ENCODE measurements at regions not wholly inside any gene's neighbourhood (a gene's known extent, or its start where the extent isn't known, plus 50 kb on each side); places are given as distances from the start of the nearest gene placed in this dataset.

DNA sequence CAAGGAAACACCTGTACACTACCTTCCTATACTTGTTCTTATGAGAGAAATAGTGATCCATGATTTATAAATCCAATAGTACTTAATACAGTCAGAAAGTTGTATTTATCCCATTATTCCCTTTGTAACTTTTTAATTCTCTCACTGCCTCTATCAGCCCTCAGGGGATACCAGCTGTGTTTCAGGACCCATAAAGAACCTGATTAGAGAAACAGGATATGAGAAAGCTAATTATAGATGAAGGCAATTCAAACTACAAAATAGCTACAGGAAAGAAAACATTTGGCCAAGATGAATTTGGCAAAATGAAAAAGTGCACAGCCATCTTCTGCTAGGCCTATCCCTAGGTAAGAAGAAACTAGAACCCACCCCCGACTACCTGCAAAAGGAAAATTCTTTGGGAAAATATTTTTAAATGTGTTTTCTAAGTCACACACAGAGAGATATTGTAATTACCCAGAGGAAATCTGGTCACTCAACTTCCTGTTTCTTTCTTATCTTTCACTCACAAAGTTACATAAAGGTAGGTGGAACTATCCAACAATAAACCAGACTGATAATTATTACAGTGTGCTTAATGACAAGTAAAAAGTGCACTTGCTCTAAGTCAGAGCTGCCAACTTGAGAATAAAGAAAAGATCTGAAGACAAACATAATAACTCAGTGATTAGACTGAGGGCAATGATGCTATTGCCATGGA lies 836.5 kb upstream of the HTR2C start:
- intact Hi-C loops (cut with micrococcal nuclease; ENCODE audit: unreplicated experiment) (no loop called here), in situ Hi-C loops (cut with HindIII; ENCODE audit: extremely low pct_ligation_motif_present, low pct_unique_long_range_greater_than_20kb) (no loop called here)
- Histone ChIP-seq H2AFZ (ENCODE audit: low read length) (no peak overlapping the region), H3K79me2 (ENCODE audit: insufficient read depth, low read length) (no peaks in the 10 kb centered on the region), H3K9ac (ENCODE audit: insufficient read depth, low read depth, low read length) (no peak overlapping the region), H4K20me1 (ENCODE audit: insufficient read depth, low read length) (no peaks in the 10 kb centered on the region), H3K27me3 (ENCODE audit: control insufficient read depth in 1 of 2, insufficient read depth in 2 of 2, low read length in 2 of 2) (no peaks in the 10 kb centered on the region), H3K4me1 (ENCODE audit: insufficient read depth, low read length) (no peaks in the 10 kb centered on the region), H3K36me3 (replicated peaks in 1 of 2; ENCODE audit: control insufficient read depth in 1 of 2, insufficient read depth in 2 of 2, low read length in 2 of 2) (no peaks in the 10 kb centered on the region), H3K9me3 (ENCODE audit: low read length) (no peaks in the 10 kb centered on the region), H3K27ac (ENCODE audit: extremely low read length, insufficient read depth, low read length) (no peak overlapping the region), H3K4me3 (replicated peaks in 1 of 3; ENCODE audit: insufficient read depth in 1 of 3, low read depth in 2 of 3, low read length in 3 of 3) (no peak overlapping the region), H3K4me2 (ENCODE audit: low read depth, low read length) (no peak overlapping the region)
- ChIA-PET POLR2A (no interaction called here), CTCF (ENCODE audit: low intra/inter-chr PET ratio, low total read pairs) (no interaction called here)
- FAIRE-seq (no peak), DNase-seq (ENCODE audit: low spot score) (no peak), ATAC-seq (no peak)
- TF ChIP-seq MYC (CRISPR knock-in tag; IDR thresholded peaks at IDR 0.05; ENCODE audit: borderline replicate concordance) (no peak), ZNF75D (CRISPR knock-in tag; IDR thresholded peaks at IDR 0.05; ENCODE audit: borderline replicate concordance) (no peak), RFXANK (CRISPR knock-in tag; IDR thresholded peaks at IDR 0.05) (no peak), PHB2 (IDR thresholded peaks at IDR 0.05; ENCODE audit: partially characterized antibody) (no peak), ZKSCAN1 (IDR thresholded peaks at IDR 0.05; ENCODE audit: low read length) (no peak)
- TF ChIP-seq, protein P1, sequence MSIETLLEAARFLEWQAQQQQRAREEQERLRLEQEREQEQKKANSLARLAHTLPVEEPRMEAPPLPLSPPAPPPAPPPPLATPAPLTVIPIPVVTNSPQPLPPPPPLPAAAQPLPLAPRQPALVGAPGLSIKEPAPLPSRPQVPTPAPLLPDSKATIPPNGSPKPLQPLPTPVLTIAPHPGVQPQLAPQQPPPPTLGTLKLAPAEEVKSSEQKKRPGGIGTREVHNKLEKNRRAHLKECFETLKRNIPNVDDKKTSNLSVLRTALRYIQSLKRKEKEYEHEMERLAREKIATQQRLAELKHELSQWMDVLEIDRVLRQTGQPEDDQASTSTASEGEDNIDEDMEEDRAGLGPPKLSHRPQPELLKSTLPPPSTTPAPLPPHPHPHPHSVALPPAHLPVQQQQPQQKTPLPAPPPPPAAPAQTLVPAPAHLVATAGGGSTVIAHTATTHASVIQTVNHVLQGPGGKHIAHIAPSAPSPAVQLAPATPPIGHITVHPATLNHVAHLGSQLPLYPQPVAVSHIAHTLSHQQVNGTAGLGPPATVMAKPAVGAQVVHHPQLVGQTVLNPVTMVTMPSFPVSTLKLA (IDR thresholded peaks at IDR 0.05): no peak
- TF ChIP-seq, protein P2, sequence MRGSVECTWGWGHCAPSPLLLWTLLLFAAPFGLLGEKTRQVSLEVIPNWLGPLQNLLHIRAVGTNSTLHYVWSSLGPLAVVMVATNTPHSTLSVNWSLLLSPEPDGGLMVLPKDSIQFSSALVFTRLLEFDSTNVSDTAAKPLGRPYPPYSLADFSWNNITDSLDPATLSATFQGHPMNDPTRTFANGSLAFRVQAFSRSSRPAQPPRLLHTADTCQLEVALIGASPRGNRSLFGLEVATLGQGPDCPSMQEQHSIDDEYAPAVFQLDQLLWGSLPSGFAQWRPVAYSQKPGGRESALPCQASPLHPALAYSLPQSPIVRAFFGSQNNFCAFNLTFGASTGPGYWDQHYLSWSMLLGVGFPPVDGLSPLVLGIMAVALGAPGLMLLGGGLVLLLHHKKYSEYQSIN (CRISPR knock-in tag; IDR thresholded peaks at IDR 0.05; ENCODE audit: borderline replicate concordance): no peak
- TF ChIP-seq, protein P3, sequence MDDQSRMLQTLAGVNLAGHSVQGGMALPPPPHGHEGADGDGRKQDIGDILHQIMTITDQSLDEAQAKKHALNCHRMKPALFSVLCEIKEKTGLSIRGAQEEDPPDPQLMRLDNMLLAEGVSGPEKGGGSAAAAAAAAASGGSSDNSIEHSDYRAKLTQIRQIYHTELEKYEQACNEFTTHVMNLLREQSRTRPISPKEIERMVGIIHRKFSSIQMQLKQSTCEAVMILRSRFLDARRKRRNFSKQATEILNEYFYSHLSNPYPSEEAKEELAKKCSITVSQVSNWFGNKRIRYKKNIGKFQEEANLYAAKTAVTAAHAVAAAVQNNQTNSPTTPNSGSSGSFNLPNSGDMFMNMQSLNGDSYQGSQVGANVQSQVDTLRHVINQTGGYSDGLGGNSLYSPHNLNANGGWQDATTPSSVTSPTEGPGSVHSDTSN (CRISPR knock-in tag; IDR thresholded peaks at IDR 0.05; ENCODE audit: borderline replicate concordance): no peak
- 0% methylated on average over 1 of the region's 1 CpG for WGBS (ENCODE audit: low lambda C conversion rate)
- no TSS peak for BruUV-seq (replicated peaks)
